ENCODE measurements at regions not wholly inside any gene's neighbourhood (a gene's known extent, or its start where the extent isn't known, plus 50 kb on each side); places are given as distances from the start of the nearest gene placed in this dataset.

DNA sequence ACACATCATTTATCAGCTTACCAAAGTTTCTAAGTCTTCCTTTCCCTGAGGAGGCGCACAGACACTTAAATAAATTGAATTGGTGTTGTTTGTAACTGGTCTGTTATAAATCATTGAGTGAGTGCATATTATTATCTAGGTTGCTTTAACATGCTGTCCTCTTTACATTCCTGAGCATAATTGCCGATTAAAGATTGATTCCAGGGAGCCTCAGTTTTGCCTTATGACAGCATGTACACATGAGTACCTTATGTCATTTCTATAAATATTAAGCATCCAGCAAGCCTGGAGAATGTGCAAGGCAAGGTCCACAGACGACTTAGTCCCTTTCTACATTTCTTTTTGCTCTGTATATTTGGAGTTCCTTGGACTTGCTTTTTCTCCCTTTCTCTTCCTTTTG lies 177.9 kb upstream of the STEAP4 start:
- no peaks in the 10 kb centered on the region for H3K4me1 ChIP-seq (ENCODE audit: insufficient read depth, low read length)
- no peaks in the 10 kb centered on the region for H3K79me2 ChIP-seq (ENCODE audit: insufficient read depth, low read length)
- H4K20me1 ChIP-seq (ENCODE audit: insufficient read depth, low read length), result no peaks in the 10 kb centered on the region
- DNase-seq (no peak), ATAC-seq (ENCODE audit: insufficient read depth, low read depth) (no peak)
- H3K4me2 ChIP-seq (ENCODE audit: insufficient read depth, low read length), result no peak overlapping the region
- H3K27ac ChIP-seq (ENCODE audit: low read length), result no peak overlapping the region
- H3K9ac ChIP-seq (ENCODE audit: low read depth, low read length), result no peak overlapping the region
- H3K36me3 ChIP-seq (ENCODE audit: insufficient read depth, low read length), result no peaks in the 10 kb centered on the region
- H2AFZ ChIP-seq (ENCODE audit: low read depth, low read length), result no peak overlapping the region
- H3K4me3 ChIP-seq (ENCODE audit: low read depth in 1 of 2, low read length in 2 of 2), result no peak overlapping the region
- TF ChIP-seq, protein P1, sequence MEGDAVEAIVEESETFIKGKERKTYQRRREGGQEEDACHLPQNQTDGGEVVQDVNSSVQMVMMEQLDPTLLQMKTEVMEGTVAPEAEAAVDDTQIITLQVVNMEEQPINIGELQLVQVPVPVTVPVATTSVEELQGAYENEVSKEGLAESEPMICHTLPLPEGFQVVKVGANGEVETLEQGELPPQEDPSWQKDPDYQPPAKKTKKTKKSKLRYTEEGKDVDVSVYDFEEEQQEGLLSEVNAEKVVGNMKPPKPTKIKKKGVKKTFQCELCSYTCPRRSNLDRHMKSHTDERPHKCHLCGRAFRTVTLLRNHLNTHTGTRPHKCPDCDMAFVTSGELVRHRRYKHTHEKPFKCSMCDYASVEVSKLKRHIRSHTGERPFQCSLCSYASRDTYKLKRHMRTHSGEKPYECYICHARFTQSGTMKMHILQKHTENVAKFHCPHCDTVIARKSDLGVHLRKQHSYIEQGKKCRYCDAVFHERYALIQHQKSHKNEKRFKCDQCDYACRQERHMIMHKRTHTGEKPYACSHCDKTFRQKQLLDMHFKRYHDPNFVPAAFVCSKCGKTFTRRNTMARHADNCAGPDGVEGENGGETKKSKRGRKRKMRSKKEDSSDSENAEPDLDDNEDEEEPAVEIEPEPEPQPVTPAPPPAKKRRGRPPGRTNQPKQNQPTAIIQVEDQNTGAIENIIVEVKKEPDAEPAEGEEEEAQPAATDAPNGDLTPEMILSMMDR (IDR thresholded peaks at IDR 0.05; ENCODE audit: borderline replicate concordance, extremely low read depth, low read length, poor library complexity, severe bottlenecking), result no peak
- TF ChIP-seq EZH2 (IDR thresholded peaks at IDR 0.05; ENCODE audit: borderline replicate concordance, low read depth, low read length, severe bottlenecking), result no peak
- H3K9me3 ChIP-seq (ENCODE audit: insufficient read depth, low read length, severe bottlenecking), result no peaks in the 10 kb centered on the region
- no peaks in the 10 kb centered on the region for H3K27me3 ChIP-seq (ENCODE audit: insufficient read depth, low read length, poor library complexity)

DNA sequence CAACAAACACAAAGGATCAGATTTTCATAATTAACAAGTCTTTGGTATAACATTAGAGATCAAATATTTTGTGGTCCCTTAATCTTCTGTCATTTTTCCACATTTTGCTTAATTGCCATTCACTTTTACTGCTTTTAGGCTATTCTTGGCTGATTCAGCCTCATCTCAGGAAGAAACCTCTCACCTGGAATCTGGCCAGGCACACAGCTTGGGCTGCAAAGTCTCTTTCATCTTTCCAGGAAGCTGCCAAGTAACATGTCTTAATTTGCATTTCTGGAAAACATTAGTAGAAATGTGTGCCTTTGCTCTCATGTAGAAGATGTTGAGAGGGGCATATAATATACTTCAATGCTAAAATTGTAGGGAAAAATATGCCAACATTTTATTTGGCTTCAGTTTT lies 174.2 kb upstream of the STEAP4 start:
- TF ChIP-seq, protein P1 (IDR thresholded peaks at IDR 0.05; ENCODE audit: borderline replicate concordance, extremely low read depth, low read length, poor library complexity, severe bottlenecking), result no peak
- TF ChIP-seq EZH2 (IDR thresholded peaks at IDR 0.05; ENCODE audit: borderline replicate concordance, low read depth, low read length, severe bottlenecking), result no peak
- no peak overlapping the region for H3K4me3 ChIP-seq (ENCODE audit: low read depth in 1 of 2, low read length in 2 of 2)
- no peaks in the 10 kb centered on the region for H3K79me2 ChIP-seq (ENCODE audit: insufficient read depth, low read length)
- H3K27me3 ChIP-seq (ENCODE audit: insufficient read depth, low read length, poor library complexity), result no peaks in the 10 kb centered on the region
- ATAC-seq (ENCODE audit: insufficient read depth, low read depth) (no peak), DNase-seq (no peak)
- no peaks in the 10 kb centered on the region for H3K9me3 ChIP-seq (ENCODE audit: insufficient read depth, low read length, severe bottlenecking)
- no peak overlapping the region for H3K9ac ChIP-seq (ENCODE audit: low read depth, low read length)
- H3K27ac ChIP-seq (ENCODE audit: low read length), result no peak overlapping the region
- H3K4me2 ChIP-seq (ENCODE audit: insufficient read depth, low read length), result no peak overlapping the region
- H3K4me1 ChIP-seq (ENCODE audit: insufficient read depth, low read length), result no peaks in the 10 kb centered on the region
- H4K20me1 ChIP-seq (ENCODE audit: insufficient read depth, low read length), result no peaks in the 10 kb centered on the region
- H2AFZ ChIP-seq (ENCODE audit: low read depth, low read length), result no peak overlapping the region
- H3K36me3 ChIP-seq (ENCODE audit: insufficient read depth, low read length), result no peaks in the 10 kb centered on the region

GRCh38 chr7:88480271-88480670 lies 173.6 kb upstream of the STEAP4 start:
- no peak overlapping the region for H2AFZ ChIP-seq (ENCODE audit: low read depth, low read length)
- no peak overlapping the region for H3K4me2 ChIP-seq (ENCODE audit: insufficient read depth, low read length)
- no peak for DNase-seq
- no peak overlapping the region for H3K4me3 ChIP-seq (ENCODE audit: low read depth in 1 of 2, low read length in 2 of 2)
- H3K4me1 ChIP-seq (ENCODE audit: insufficient read depth, low read length), result no peaks in the 10 kb centered on the region
- no peak overlapping the region for H3K9ac ChIP-seq (ENCODE audit: low read depth, low read length)
- no peak overlapping the region for H3K27ac ChIP-seq (ENCODE audit: low read length)
- no peaks in the 10 kb centered on the region for H3K79me2 ChIP-seq (ENCODE audit: insufficient read depth, low read length)
- H4K20me1 ChIP-seq (ENCODE audit: insufficient read depth, low read length), result no peaks in the 10 kb centered on the region
- ATAC-seq (ENCODE audit: insufficient read depth, low read depth), result no peak
- H3K27me3 ChIP-seq (ENCODE audit: insufficient read depth, low read length, poor library complexity), result no peaks in the 10 kb centered on the region
- H3K36me3 ChIP-seq (ENCODE audit: insufficient read depth, low read length), result no peaks in the 10 kb centered on the region
- H3K9me3 ChIP-seq (ENCODE audit: insufficient read depth, low read length, severe bottlenecking), result no peaks in the 10 kb centered on the region
- TF ChIP-seq, protein P1 (IDR thresholded peaks at IDR 0.05; ENCODE audit: borderline replicate concordance, extremely low read depth, low read length, poor library complexity, severe bottlenecking), result no peak
- TF ChIP-seq EZH2 (IDR thresholded peaks at IDR 0.05; ENCODE audit: borderline replicate concordance, low read depth, low read length, severe bottlenecking), result no peak

DNA sequence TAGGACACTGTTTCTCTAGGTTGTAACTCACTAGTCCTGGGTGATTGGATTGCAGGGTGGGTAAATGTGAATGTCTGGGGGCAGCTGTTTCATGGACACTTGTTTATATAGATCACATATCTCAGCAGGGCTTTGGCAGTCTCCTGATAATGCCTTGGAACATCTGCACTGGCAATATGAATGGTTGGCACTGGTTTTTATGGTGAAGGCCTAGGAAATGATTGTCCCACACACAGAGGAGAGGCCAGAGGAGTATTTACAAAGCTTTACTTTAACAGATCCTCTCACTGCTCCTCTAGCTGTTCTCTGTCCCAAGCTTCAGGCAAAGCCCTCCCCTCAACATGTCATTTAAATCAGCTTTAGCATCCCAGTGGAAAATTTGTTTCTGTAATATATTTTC lies 171.3 kb upstream of the STEAP4 start:
- H2AFZ ChIP-seq (ENCODE audit: low read depth, low read length), result no peak overlapping the region
- no peaks in the 10 kb centered on the region for H3K36me3 ChIP-seq (ENCODE audit: insufficient read depth, low read length)
- no peaks in the 10 kb centered on the region for H3K79me2 ChIP-seq (ENCODE audit: insufficient read depth, low read length)
- H3K27me3 ChIP-seq (ENCODE audit: insufficient read depth, low read length, poor library complexity), result no peaks in the 10 kb centered on the region
- H3K27ac ChIP-seq (ENCODE audit: low read length), result no peak overlapping the region
- H3K4me1 ChIP-seq (ENCODE audit: insufficient read depth, low read length), result no peaks in the 10 kb centered on the region
- no peak for TF ChIP-seq EZH2 (IDR thresholded peaks at IDR 0.05; ENCODE audit: borderline replicate concordance, low read depth, low read length, severe bottlenecking)
- TF ChIP-seq, protein P1 (IDR thresholded peaks at IDR 0.05; ENCODE audit: borderline replicate concordance, extremely low read depth, low read length, poor library complexity, severe bottlenecking), result no peak
- H3K9ac ChIP-seq (ENCODE audit: low read depth, low read length), result no peak overlapping the region
- no peaks in the 10 kb centered on the region for H4K20me1 ChIP-seq (ENCODE audit: insufficient read depth, low read length)
- no peaks in the 10 kb centered on the region for H3K9me3 ChIP-seq (ENCODE audit: insufficient read depth, low read length, severe bottlenecking)
- no peak overlapping the region for H3K4me2 ChIP-seq (ENCODE audit: insufficient read depth, low read length)
- DNase-seq (no peak), ATAC-seq (ENCODE audit: insufficient read depth, low read depth) (no peak)
- H3K4me3 ChIP-seq (ENCODE audit: low read depth in 1 of 2, low read length in 2 of 2), result no peak overlapping the region

All from DND-41 (cell line).